ENCODE measurements at regions not wholly inside any gene's neighbourhood (a gene's known extent, or its start where the extent isn't known, plus 50 kb on each side); places are given as distances from the start of the nearest gene placed in this dataset.

DNA sequence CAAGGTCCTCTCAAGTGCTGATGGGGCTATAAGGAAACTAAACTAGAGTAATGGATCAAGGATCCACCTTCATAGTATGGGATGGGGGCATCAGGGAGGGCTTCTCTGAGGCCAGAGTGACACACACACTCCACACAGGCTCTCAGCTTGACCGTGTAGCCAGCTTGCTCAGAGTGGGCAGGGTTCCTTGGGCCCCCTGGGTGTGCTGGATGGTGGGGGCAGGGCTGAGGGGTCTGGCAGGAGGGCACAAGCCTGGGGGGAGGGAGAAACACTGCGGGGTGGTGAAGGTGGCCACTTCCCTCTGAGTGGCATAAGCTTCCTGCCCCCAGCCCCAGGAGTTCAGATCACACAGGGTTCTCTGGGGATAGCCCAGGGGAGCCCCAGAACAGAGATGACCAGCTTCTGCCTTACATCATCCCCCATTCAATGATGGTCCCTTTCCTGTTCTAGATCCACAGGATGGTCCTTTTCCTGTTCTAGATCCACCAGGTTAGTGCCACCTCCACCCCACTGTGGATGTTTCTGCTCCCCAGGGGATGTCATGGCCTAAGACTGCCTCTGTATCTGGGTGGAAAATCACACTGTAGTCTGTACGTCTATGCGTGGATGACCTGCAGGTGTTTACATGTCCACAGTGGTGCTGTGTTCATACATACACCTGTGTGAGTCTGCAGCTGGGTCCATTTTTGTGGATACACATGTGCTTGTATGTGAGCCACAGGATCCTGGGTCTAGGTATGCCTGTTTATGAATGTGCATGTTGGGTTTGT, 525.0 kb downstream of the PTPRU start:
- no peaks in the 10 kb centered on the region for H3K4me1 Mint-ChIP-seq
- no peak overlapping the region for H3K4me3 Mint-ChIP-seq
- H3K27ac Mint-ChIP-seq: no peak overlapping the region
- H3K9me3 Mint-ChIP-seq: no peaks in the 10 kb centered on the region
- H3K36me3 Mint-ChIP-seq (ENCODE audit: low read depth): no peaks in the 10 kb centered on the region
- peaks cover 44% of the 10 kb centered on the region for H3K27me3 Mint-ChIP-seq (ENCODE audit: low read depth)
- TF ChIP-seq, protein P1, sequence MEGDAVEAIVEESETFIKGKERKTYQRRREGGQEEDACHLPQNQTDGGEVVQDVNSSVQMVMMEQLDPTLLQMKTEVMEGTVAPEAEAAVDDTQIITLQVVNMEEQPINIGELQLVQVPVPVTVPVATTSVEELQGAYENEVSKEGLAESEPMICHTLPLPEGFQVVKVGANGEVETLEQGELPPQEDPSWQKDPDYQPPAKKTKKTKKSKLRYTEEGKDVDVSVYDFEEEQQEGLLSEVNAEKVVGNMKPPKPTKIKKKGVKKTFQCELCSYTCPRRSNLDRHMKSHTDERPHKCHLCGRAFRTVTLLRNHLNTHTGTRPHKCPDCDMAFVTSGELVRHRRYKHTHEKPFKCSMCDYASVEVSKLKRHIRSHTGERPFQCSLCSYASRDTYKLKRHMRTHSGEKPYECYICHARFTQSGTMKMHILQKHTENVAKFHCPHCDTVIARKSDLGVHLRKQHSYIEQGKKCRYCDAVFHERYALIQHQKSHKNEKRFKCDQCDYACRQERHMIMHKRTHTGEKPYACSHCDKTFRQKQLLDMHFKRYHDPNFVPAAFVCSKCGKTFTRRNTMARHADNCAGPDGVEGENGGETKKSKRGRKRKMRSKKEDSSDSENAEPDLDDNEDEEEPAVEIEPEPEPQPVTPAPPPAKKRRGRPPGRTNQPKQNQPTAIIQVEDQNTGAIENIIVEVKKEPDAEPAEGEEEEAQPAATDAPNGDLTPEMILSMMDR (IDR thresholded peaks at IDR 0.05; ENCODE audit: unreplicated experiment in 3 of 3): no peak

DNA sequence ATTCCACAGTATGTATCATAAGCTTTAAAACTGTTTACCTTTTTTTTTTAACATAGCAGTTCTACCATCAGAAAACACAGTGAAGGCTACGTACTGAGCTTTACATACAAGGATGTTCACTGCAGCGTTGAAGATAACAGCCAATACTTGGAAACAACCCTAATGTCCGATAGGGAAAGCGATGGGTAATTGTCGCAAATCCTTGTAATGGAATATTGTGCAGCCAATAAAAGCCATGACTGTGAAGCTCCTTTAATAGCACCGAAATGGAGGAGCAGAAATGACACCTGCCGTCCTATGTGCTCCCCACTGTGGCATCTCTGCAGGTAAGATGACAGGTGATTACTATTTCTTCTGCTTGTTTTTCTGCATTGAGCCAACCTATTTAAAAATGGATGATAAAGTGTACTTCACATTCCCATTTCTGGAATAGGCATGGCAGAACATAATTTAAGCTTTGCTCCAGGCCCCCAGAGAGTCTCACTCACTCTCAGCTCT, 523.8 kb downstream of the PTPRU start:
- Mint-ChIP-seq H3K4me1 (no peaks in the 10 kb centered on the region), H3K9me3 (no peaks in the 10 kb centered on the region), H3K4me3 (no peak overlapping the region), H3K27me3 (ENCODE audit: low read depth) (peaks cover 43% of the 10 kb centered on the region), H3K27ac (no peak overlapping the region), H3K36me3 (ENCODE audit: low read depth) (no peaks in the 10 kb centered on the region)
- TF ChIP-seq, protein P1 (IDR thresholded peaks at IDR 0.05; ENCODE audit: unreplicated experiment in 3 of 3): no peak

DNA sequence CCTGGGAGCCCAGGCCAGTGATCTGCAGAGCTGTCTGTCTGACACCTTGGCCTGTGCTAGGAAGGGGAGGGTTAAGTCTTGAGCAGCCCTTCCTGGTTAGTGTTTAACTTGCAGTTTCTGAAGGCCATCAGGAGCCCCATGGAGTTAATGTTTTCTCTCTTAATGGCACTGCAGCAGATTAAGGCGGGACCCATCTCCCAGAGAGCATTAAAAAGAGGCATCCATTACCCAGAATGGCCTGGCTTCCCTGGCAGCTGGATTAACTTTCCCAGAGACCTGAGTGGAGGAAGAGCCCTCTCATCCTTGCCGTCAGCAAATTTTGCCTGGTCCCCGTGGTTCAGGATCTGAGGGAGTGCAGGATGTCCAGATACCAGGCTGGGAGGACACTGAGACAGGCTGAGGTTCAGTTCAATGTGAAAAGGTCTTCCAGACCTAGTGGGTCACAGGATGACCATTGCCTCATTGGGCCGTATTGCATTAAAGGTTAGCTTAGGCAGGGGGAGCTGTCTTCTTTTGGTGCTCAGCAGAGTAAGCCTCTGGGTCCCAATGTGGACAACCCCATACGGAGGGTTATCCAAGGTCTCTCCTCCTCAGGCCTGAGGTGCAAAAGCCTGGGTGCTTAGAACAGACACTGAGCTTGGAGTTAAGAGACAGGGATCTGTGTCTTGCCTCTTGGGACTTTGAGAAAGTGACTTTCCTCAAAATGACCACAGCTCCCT, 522.6 kb downstream of the PTPRU start:
- H3K27me3 Mint-ChIP-seq (ENCODE audit: low read depth): peaks cover 37% of the 10 kb centered on the region

DNA sequence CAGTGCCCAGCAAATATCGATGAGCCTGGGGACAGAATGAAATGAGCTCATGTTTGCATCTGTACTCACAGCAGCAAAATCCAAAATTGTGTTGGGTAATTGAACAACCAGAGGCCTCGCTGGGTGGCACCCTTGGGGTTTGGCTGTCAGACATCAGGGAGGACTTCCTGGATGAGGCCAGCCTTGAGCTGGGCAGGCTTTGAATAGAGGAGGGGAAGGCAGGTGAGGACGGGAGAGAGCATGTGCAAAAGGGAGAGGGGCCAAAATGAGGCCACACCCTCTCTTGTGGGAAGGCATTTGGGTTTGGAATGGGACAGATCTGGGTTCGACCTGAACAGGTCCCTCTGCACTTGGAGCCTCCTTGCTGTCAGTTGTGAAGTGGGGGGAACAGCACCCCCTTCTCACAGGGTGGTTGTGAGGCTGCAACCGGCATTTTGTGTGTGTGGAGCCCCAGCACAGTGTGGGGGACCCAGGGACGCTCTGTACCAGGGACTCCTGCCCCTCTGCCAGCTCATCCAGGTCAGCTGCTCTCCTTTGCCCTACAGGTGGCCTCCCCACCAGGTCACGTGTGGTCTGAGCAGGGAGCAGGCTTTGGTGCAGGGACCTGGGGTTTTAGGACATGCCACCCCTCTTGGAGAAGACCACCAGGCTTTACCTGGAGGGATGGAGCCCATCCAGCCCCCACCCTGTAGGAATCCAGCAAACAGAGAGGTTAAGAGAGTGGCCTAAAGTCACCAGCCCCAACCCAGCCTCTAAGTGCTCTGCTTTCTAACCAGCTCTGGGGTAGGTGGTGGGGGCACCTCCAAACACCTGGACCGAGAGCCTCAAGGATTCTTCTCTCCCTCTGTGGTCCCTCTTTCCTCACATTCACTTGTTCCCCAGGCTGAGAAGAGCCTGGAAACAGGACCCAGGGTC, 521.8 kb downstream of the PTPRU start:
- TF ChIP-seq, protein P1 (IDR thresholded peaks at IDR 0.05; ENCODE audit: unreplicated experiment in 3 of 3): no peak
- Mint-ChIP-seq H3K9me3 (no peaks in the 10 kb centered on the region), H3K27me3 (ENCODE audit: low read depth) (peaks cover 34% of the 10 kb centered on the region), H3K27ac (peak overlapping the region in 2 of 3 experiments; percentile 52 to 78), H3K4me1 (no peaks in the 10 kb centered on the region), H3K36me3 (ENCODE audit: low read depth) (no peaks in the 10 kb centered on the region), H3K4me3 (no peak overlapping the region)

More for the DNA sequence above, 522.6 kb downstream of the PTPRU start:
- H3K36me3 Mint-ChIP-seq (ENCODE audit: low read depth): no peaks in the 10 kb centered on the region
- H3K9me3 Mint-ChIP-seq: no peaks in the 10 kb centered on the region
- H3K4me1 Mint-ChIP-seq: no peaks in the 10 kb centered on the region
- no peak overlapping the region for H3K4me3 Mint-ChIP-seq
- H3K27ac Mint-ChIP-seq: peak overlapping the region in 2 of 3 experiments; percentile 52 to 78
- TF ChIP-seq, protein P1 (IDR thresholded peaks at IDR 0.05; ENCODE audit: unreplicated experiment in 3 of 3): no peak

DNA sequence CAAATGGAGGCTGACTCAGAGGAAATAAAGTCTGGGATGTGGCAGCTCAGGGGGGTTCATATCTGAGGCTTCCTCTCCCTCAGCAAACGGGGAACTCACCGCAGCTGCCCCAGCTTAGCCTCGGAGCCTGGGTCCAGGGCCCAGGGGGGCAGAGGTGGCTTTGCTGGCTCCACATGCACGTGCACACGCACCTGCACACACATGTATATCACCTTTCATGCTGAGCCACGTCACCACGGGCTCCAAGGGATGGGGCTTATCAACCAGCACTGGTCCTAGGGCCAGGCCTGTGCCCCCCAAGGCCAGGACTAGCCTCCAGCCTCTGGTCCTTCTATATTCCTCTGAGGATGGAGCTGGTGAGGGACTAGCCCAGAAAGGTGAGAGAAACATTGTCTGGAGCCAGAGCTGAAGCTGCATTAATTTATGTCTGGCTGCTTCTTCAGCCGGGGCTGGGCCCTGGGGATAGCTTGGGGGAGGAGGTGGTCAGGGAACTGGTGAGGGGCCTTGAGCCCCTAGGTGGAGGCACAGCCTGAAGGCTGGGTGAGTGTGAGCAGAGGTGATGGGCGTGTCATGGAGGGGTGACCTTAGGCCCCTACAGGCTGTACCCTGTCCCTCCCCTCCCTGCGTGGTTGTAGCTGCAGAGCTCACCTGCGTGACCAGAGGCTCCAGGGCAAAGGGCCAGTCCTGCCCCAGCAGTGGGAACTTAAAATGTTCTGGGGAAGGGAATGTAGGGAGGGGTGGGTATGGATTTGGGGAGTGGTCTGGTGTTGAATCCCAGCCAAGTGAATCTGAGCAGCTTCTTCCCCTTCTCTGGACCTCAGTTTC, 520.8 kb downstream of the PTPRU start:
- Mint-ChIP-seq H3K36me3 (ENCODE audit: low read depth) (no peaks in the 10 kb centered on the region), H3K9me3 (no peaks in the 10 kb centered on the region), H3K4me1 (no peaks in the 10 kb centered on the region), H3K27ac (peak overlapping the region in 1 of 3 experiments; percentile 61), H3K4me3 (no peak overlapping the region), H3K27me3 (ENCODE audit: low read depth) (peaks cover 33% of the 10 kb centered on the region)
- TF ChIP-seq, protein P1 (IDR thresholded peaks at IDR 0.05; ENCODE audit: unreplicated experiment in 3 of 3): no peak
